Retina (tissue), 1 donor: ENCODE measurements at regions not wholly inside any gene's neighbourhood (a gene's known extent, or its start where the extent isn't known, plus 50 kb on each side); places are given as distances from the start of the nearest gene placed in this dataset.

Source experiments
- DNase-seq: peaks from one replicate; pipeline ENCODE4 v3.0.0-alpha.2; 2016

- no peak for DNase-seq
Measured at GRCh38 chr14:97912217-97912616, 1115.0 kb downstream of the VRK1 start.

- no peak for DNase-seq
Measured at GRCh38 chr14:97916100-97916499, 1118.9 kb downstream of the VRK1 start.

GRCh38 chr14:97916669-97917568 lies 1119.7 kb downstream of the VRK1 start:
- no peak for DNase-seq

DNA sequence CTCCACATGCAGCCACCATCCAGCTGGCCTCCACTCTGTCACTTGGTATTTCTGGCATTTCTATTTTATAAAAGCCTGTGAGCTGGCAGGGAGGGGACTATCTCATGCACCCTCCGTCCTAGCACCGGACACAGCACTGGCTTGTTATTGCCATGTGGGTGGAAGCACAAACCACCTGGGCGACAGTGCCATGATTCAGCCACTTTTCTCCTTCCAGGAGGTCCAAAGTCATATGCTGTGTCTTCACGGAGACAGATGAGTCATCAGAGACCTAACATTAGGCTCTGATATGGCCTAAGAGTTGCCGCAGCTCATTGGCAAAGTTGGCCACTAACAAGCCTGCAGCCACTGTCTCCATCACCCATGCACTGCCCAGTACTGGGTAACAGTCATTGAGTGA lies 1123.0 kb downstream of the VRK1 start:
- no peak for DNase-seq

DNA sequence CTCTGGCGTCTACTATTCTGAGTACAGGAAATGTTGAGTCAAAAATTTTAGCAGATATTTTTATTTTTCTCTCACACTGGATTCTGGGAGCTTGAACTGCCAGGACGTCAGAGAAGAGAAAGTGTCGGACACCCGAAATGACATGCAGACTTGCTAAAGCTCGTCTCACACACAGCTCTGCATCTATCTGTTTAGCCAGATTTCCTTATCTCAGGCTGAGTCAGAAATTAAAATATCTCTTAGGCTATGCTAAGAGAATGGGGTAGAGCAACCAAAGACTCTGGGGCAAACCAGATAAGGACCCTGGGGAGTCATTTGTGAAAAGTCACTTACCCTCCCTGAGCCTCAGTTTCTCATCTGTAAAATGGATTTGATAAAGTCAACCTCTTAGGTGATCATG lies 1124.1 kb downstream of the VRK1 start:
- DNase-seq = no peak

GRCh38 chr14:97924922-97925613 lies 1127.9 kb downstream of the VRK1 start:
- DNase-seq = no peak

DNA sequence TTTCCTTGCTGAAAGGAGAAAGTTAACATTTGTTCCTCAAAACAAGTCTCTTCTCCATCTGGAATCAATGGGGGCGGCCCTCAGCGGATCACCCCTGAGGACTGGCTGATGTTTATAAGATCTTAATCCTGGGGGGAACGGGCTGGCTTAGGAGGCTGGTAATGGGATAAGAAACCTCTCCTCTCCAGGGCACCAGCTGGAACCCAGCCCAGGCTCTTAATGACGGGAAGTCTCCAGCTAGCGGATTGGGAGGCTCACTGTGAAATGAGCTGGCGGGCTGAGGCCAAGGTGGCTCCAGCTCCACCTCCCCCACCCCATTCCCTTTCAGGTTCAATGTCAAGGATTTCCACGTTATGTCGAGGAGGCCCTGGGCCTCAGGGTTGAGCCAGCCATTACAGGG lies 1133.0 kb downstream of the VRK1 start:
- DNase-seq = peak; percentile 12

DNA sequence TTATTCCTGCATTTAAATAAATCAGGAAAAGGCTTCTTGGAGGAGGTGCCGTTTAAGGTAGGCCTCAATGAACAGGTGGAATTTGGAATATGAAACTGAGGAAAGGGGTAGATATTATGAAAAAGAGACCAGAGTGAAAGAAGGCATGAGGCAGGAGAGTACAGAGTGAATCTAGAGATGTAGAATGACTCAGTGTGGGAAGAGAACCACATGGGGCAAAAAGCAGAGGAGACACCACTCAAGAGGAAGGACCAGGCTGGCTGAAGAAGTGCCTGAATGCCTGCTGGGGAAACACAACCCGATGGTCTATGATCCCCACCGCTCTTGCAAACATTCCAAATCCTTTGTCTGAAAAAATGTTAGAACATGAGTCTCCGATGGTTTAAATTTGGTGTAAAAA lies 1134.1 kb downstream of the VRK1 start:
- DNase-seq = no peak

DNA sequence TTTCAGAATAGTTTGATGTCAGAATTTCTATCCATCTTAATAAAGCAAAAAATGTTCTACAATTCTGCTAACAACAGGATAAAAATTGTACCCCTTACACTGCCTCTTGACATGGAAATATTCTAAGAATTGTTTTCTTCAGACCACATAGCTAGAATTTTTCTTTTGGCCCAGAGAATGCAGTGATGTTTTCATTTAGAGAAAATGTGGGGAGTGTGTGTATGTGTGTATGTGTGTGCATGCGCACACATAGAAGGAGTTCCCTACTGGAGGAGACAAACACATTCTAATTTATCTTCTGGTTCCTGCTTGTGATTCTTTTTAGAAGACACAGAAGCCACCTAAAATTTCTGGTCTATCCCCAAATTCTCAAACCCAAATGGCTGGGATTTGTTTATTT lies 1145.7 kb downstream of the VRK1 start:
- no peak for DNase-seq

- no peak for DNase-seq
Measured at GRCh38 chr14:97943619-97944018, 1146.4 kb downstream of the VRK1 start.

DNA sequence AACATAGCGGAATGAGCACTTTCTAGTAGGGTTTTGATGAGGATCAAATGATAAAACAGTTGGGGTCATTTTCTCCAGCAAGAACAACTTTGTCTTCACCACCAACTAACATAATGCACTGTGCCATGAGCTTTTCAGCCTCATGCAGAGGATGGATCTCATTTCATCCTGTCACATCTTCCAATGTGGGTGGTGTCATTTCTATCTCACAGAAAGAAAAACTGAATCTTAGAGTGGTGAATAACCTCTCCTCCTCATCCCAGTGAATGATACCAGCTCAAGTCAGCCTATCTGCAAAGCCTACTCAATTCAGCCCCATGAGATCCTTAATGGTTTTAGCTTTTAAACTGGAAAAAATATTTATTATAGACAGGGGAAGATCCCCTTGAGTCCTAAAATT lies 1147.2 kb downstream of the VRK1 start:
- no peak for DNase-seq

DNA sequence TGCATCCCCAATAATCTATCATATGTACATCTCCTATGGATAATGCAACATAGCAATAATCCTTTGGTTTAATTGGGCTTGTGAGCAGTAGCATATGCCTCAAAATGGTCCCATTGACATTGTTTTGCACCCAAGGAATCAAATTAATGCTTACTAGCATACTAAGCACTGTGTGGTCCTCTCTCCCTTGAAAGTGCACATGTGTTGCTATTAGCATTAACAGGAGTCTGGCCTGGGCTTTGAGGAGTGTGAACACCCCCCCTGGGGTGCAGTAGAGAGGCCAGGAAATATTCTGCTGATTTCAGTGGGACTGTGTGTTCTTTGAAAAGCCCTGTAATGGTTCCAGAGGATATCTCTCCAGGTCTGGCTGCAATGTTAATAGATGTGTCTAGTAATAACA lies 1148.4 kb downstream of the VRK1 start:
- DNase-seq = no peak

DNA sequence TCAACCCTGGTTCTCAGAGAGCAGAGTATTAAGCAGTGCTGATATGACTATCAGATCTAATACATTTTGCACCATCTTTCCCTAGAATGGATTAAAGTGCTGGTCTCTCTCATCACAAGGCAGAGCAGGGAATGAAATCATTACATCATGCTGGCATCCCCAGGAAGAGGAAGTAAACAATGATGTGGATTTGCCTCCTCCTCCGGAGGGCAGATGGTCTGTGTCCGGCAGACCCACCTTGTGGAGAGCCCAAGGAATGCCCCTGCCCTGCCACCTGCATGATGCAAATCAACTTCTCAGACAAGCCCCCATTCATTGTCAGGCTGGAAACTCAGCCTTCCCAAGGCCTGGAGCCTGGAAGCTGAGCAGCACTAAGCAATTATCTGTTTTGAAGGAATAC lies 1149.1 kb downstream of the VRK1 start:
- DNase-seq = no peak

- DNase-seq = no peak
Measured at GRCh38 chr14:97946641-97947040, 1149.5 kb downstream of the VRK1 start.

- DNase-seq = no peak
Measured at GRCh38 chr14:97948841-97949240, 1151.7 kb downstream of the VRK1 start.

- no peak for DNase-seq
Measured at GRCh38 chr14:97956581-97957340, 1159.6 kb downstream of the VRK1 start.

DNA sequence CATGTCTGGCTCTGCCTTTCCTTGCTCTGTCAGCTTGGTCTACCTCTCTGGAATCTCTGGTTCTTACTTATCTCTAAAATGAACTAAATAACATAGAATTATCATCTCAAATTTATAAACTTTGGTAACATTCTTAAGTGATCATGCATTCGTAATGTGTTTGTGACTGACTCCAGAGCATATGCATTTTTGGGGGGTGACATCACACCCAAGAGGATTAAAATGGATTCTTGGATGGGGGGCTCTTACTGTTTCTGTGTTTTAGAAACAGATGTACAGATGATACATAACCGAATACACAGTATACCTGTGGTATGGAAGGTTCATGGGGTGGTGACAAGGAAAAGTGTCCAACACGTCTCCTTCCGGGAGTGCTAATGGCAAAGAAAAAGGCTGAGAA lies 1162.1 kb downstream of the VRK1 start:
- DNase-seq = no peak

- DNase-seq = no peak
Measured at GRCh38 chr14:97960436-97960835, 1163.3 kb downstream of the VRK1 start.

DNA sequence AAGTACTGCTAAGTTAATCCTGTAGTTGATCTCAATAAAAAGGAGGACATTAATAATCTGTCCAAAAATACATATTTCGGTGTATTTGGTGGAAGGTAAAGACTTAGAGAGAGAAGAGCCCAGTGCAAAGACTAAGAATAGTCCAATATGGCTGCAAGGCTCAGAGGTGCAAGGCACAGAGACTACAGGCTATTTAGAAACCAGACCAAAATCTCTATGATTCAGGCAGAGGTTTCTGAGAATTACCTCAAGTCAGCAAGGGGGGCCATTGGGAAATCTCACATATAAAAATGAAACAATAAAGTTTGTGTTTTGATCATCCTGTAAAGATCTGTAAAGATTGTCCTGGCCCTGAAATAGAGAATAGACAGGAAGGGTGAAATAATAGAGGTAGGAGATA lies 1173.0 kb downstream of the VRK1 start:
- DNase-seq = no peak

- no peak for DNase-seq
Measured at GRCh38 chr14:97975216-97975615, 1178.0 kb downstream of the VRK1 start.

- DNase-seq = no peak
Measured at GRCh38 chr14:97975962-97976361, 1178.8 kb downstream of the VRK1 start.

DNA sequence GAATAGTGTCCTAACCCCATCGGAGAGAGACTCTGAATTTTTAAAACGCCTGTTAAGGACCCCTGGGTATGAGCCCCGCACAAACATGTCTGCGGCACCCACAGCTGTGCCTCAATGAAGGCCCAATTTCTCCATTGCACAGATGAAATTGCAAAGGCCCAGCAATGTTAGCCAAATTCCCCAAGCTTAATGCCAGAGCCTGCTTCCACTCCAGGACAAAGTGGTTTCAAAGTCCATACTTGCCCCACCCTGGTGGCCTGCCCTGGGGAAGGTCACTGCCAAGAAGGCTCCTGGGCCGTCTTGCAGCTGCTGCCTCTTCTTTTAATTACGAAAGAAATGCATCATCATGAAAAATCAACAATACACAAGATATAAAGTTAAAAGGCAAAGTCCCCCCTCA lies 1179.7 kb downstream of the VRK1 start:
- no peak for DNase-seq

DNA sequence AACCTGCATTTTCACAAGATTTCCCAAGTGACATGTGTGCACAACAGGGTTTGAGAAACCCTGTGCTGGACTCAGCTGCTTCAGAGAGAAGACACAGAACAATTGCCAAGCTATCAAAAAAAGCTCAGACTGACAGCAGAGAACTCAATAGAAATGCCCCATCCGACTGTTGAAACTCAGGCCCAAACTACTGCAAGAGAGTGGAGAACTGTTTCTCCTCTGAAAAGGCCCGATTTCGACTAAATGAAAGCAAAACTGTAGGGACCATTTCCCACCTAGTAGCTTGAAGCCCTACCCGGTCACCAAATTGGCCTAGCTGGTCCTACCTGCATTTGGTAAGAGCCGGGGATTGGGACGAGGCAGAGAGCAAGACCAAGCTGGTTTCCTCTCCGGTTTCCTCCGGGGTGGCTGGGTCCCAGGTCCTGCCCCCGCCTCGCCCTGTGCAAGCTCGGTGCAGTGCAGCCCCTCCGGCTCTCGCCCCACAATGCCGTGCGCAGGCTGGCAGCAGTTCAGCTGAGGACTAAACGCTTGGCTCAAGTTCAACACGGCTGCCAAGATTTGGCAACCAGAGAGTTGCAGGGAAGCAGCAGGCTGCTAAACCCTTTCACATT lies 1180.6 kb downstream of the VRK1 start:
- DNase-seq = peak; percentile 6
